Stomach (tissue), 4 donors: ENCODE measurements at regions not wholly inside any gene's neighbourhood (a gene's known extent, or its start where the extent isn't known, plus 50 kb on each side); places are given as distances from the start of the nearest gene placed in this dataset.

Source experiments
- CTCF ChIP-seq, 7 experiments: fragments of 450-650 bp in 4 of 7; fragments of 200-600 bp in 3 of 7; sonication (generic) in 3 of 7; IDR thresholded peaks; one replicate each; pipeline ENCODE4 v1.5.1; 2016 to 2019; ENCODE audit warnings: antibody characterized with exemption in 7 of 7, control low read depth in 2 of 7, mild to moderate bottlenecking in 1 of 7
- POLR2A ChIP-seq, 4 donors: fragments of 450-650 bp; IDR thresholded peaks; one replicate each; pipeline ENCODE4 v1.6.1; 2016; ENCODE audit warnings: antibody characterized with exemption in 4 of 4, control low read depth in 2 of 4, mild to moderate bottlenecking in 1 of 4, moderate library complexity in 1 of 4
- POLR2AphosphoS5 ChIP-seq, 3 donors: sonication (generic); formaldehyde crosslinking; IDR thresholded peaks; one replicate each; pipeline ENCODE4 v1.6.1; 2016; ENCODE audit warnings: antibody characterized with exemption in 3 of 3

GRCh38 chr4:177879851-177880250, 437.6 kb upstream of the AGA start:
- TF ChIP-seq POLR2A (IDR thresholded peaks at IDR 0.05) (no peak), CTCF (IDR thresholded peaks at IDR 0.05) (no peak), POLR2AphosphoS5 (IDR thresholded peaks at IDR 0.05) (no peak)
